ENCODE measurements at regions not wholly inside any gene's neighbourhood (a gene's known extent, or its start where the extent isn't known, plus 50 kb on each side); places are given as distances from the start of the nearest gene placed in this dataset.

GRCh38 chr13:107999751-108000150 lies 215.6 kb downstream of the LIG4 start:
- H3K4me3 ChIP-seq (ENCODE audit: control insufficient read depth, low read depth, low read length) = no peak overlapping the region
- no peak for DNase-seq (ENCODE audit: low read depth)
- TF ChIP-seq, protein P1, sequence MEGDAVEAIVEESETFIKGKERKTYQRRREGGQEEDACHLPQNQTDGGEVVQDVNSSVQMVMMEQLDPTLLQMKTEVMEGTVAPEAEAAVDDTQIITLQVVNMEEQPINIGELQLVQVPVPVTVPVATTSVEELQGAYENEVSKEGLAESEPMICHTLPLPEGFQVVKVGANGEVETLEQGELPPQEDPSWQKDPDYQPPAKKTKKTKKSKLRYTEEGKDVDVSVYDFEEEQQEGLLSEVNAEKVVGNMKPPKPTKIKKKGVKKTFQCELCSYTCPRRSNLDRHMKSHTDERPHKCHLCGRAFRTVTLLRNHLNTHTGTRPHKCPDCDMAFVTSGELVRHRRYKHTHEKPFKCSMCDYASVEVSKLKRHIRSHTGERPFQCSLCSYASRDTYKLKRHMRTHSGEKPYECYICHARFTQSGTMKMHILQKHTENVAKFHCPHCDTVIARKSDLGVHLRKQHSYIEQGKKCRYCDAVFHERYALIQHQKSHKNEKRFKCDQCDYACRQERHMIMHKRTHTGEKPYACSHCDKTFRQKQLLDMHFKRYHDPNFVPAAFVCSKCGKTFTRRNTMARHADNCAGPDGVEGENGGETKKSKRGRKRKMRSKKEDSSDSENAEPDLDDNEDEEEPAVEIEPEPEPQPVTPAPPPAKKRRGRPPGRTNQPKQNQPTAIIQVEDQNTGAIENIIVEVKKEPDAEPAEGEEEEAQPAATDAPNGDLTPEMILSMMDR (conservative IDR thresholded peaks at IDR 0.05; ENCODE audit: control insufficient read depth, insufficient read depth, low read depth, low read length) = no peak

DNA sequence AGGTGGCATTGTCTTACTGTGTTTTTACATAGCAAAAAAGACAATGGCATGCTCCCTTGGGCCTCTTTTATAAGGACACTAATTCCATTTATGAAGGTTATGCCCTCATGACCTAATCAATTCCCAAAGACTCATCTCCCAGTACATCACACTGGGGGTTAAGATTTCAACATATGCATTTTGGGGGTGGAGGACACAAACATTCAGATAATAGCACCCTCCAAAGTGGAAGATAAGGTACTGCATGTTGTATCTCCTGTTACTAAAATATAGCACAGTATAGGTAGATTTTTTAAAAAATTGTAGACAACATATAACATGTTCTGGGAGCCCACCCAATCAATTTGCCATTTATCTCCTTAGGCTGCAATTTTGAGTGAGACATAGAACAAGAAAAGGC lies 221.2 kb downstream of the LIG4 start:
- TF ChIP-seq, protein P1 (conservative IDR thresholded peaks at IDR 0.05; ENCODE audit: control insufficient read depth, insufficient read depth, low read depth, low read length) = no peak
- DNase-seq (ENCODE audit: low read depth) = no peak
- no peak overlapping the region for H3K4me3 ChIP-seq (ENCODE audit: control insufficient read depth, low read depth, low read length)

GRCh38 chr13:107993239-107993949 lies 221.9 kb downstream of the LIG4 start:
- TF ChIP-seq, protein P1 (conservative IDR thresholded peaks at IDR 0.05; ENCODE audit: control insufficient read depth, insufficient read depth, low read depth, low read length) = no peak
- no peak for DNase-seq (ENCODE audit: low read depth)
- no peak overlapping the region for H3K4me3 ChIP-seq (ENCODE audit: control insufficient read depth, low read depth, low read length)

GRCh38 chr13:107992542-107992941 lies 222.8 kb downstream of the LIG4 start:
- TF ChIP-seq, protein P1 (conservative IDR thresholded peaks at IDR 0.05; ENCODE audit: control insufficient read depth, insufficient read depth, low read depth, low read length) = no peak

GRCh38 chr13:107977071-107977574 lies 238.2 kb downstream of the LIG4 start:
- DNase-seq (ENCODE audit: low read depth) = no peak
- no peak overlapping the region for H3K4me3 ChIP-seq (ENCODE audit: control insufficient read depth, low read depth, low read length)
- TF ChIP-seq, protein P1 (conservative IDR thresholded peaks at IDR 0.05; ENCODE audit: control insufficient read depth, insufficient read depth, low read depth, low read length) = no peak

More at GRCh38 chr13:107992542-107992941, 222.8 kb downstream of the LIG4 start:
- H3K4me3 ChIP-seq (ENCODE audit: control insufficient read depth, low read depth, low read length) = no peak overlapping the region
- no peak for DNase-seq (ENCODE audit: low read depth)

- no peak for DNase-seq (ENCODE audit: low read depth)
- TF ChIP-seq, protein P1 (conservative IDR thresholded peaks at IDR 0.05; ENCODE audit: control insufficient read depth, insufficient read depth, low read depth, low read length) = no peak
Observed at GRCh38 chr13:107976628-107977027, 238.7 kb downstream of the LIG4 start.

More at GRCh38 chr13:107976628-107977027, 238.7 kb downstream of the LIG4 start:
- no peak overlapping the region for H3K4me3 ChIP-seq (ENCODE audit: control insufficient read depth, low read depth, low read length)

Data from fibroblast of mammary gland (primary cell).